ENCODE measurements at regions not wholly inside any gene's neighbourhood (a gene's known extent, or its start where the extent isn't known, plus 50 kb on each side); places are given as distances from the start of the nearest gene placed in this dataset.

DNA sequence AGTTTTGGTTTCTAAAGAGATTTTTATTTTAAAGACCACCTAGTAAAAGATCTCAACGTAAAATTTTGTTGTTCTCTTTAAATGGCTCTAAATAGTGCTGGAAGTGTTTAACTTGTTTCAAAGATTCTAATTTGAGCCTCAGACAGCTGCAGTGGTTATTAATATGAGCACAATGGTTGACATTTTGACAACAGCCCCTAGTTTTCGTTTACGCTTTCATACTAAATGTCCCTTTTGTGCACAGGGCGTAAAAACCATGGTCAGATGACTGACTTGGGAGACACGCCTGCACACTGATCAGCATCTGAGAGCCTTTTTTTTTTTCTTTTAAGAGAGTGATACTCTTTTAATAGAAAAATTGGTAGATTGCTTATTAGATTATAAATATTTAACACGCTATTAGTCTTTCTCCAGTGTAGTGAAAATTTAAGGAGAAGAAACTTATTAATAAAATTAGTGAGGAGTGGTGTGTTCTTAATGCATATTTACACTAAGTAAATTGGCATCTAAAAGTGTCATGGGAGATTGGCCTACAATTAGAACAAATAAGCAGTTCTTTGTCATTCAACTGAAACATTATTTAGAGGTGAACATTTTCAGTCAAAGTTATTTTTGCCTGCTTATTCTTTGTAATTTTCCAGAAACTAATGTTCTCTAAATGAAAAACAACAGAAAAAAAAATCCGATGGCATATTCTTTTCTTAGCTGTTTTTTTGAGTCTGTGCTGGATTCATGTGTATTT, 182.8 kb upstream of the PHYHIPL start:
- TF ChIP-seq POLR2A (IDR thresholded peaks at IDR 0.05; ENCODE audit: low read depth, low read length) (no peak), TAF1 (IDR thresholded peaks at IDR 0.05; ENCODE audit: low read depth, low read length) (no peak)

All from GM12891 (cell line).